ENCODE measurements at regions not wholly inside any gene's neighbourhood (a gene's known extent, or its start where the extent isn't known, plus 50 kb on each side); places are given as distances from the start of the nearest gene placed in this dataset.

DNA sequence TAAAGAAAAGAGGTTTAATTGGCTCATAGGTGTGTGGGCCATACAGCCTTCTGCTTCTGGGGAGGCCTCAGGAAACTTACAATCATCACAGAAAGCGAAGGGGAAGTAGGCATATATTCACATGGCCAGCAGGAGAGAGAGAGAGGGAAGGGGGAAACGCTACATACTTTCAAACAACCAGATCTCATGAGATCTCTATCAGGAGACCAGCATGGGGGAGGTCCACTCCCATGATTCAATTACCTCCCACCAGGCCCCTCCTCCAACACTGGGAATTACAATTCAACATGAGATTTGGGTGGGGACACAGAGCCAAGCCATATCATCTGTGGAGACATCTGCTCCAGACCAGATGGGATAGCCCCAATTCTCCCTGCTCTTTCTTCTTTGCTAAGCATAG is 866.0 kb downstream of the BRD1 start:
- TF ChIP-seq CTCF (IDR thresholded peaks at IDR 0.05; ENCODE audit: low read depth, low read length, poor library complexity, severe bottlenecking) (no peak), EZH2phosphoT487 (IDR thresholded peaks at IDR 0.05; ENCODE audit: borderline replicate concordance, low read length) (no peak)
